HG03064 (cell line): ENCODE measurements at regions not wholly inside any gene's neighbourhood (a gene's known extent, or its start where the extent isn't known, plus 50 kb on each side); places are given as distances from the start of the nearest gene placed in this dataset.

Experiments used
- ATAC-seq: cut with Tn5 transposase; IDR thresholded peaks from one replicate; pipeline ENCODE4 v1.9.1; 2021; ENCODE audit warnings: low read depth; ENCODE audit not compliant: unreplicated experiment

DNA sequence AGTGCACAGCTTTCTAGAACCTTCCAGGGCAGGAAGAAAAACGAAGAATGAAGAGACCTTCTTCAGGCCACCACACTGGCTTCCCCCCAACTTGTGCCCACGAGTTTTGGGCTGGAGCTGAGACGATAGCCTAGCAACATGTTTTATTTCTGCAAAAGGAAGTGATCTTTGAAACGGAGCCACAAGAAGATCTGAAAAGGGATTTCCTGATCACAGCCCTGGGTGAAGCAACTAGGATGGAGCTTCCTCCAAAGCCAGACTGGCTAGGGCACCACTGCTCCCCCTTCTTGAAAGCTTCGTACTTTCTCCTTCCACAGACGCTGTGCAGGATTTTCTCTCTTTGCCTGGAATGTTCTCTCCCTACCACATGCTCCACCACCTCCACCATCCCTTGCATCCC lies 418.3 kb downstream of the MED13L start:
- no peak for ATAC-seq

DNA sequence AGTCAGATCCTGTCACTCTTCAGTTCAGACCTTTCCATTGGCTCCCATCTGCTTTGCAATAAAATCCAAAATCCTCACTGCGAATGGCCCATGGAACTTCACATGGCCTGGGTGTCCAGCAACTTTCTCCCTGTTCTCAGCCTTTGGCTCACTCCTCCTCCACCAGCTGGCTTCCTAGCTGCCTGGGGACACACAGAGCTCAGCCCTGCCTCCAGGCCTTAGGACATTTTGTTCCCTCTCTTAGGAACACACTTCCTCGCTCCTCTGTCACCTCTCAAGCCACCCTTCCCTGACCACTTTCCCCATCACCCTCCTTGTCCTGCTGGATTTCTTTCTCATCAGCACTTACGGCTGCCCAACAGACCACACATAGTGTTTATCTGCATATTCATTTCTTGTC lies 419.6 kb downstream of the MED13L start:
- ATAC-seq: no peak

DNA sequence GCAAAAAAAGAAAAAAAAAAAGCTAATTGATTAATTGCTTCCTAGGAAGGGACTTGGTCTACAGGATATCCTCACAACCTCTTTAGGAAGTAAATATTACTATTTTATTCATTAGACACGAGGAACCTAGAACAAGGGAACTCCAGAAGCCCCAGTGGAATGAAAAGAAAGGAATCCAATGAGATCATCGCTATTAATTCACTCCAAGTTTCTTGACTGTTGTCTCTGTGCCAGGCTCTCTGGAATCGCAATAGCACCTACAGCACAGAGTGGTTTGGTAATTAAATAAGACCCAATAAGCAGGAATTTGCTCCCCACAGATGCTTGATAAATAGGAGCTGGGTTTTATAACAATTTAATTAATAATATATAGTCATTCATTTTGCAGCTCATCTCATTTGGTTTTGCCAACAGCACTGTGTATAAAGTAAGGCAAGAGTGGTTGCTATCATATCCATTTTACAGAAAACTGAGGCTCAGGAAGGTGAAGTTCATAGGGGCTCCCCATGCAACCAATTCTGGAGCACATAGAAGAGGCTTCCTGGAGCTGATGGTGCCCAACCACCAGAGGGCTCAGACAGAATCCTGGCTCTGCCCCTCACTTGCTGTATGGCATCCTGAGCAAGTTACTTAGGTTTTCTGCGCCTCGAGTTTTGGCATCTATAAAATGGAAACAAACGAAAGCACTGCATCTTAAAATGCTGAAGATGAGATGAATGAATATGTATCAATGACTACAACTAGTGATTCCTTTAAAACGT lies 420.2 kb downstream of the MED13L start:
- ATAC-seq: no peak

DNA sequence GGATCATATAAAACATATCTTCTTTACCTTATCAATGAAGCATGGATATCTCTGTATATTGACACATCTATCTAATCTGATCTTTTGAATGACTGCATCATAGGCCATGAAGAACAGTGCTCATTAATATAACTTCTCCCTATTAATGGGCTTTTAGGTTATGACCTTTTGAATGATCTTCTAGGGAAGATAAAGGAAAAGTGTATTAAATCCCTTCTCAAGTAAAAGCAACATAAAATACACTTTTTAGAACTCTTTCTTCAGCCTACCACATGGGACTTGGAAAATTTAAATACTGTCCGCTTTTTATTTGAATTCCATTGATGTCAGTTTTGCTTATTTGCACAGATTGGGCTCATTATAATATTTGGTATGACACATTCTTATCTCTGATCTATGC lies 425.4 kb downstream of the MED13L start:
- ATAC-seq: no peak

DNA sequence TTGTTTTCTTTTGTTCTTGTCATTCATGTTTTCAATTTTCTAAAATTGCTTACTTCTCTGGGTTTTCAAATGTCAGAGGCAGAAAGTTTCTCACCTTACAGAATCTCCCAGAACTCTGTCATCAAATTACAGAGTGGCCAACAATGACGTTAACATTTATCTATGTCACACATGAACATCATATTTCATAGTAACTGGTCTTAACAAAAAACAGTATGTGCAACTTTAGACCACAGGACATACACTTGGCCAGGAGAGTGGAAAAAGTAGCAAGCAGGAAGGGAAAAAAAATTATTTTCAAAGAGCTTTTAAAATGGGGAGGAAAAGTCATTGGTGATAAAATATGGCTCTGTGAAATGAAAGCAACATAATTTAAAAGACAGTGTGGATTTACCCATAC lies 426.5 kb downstream of the MED13L start:
- no peak for ATAC-seq

DNA sequence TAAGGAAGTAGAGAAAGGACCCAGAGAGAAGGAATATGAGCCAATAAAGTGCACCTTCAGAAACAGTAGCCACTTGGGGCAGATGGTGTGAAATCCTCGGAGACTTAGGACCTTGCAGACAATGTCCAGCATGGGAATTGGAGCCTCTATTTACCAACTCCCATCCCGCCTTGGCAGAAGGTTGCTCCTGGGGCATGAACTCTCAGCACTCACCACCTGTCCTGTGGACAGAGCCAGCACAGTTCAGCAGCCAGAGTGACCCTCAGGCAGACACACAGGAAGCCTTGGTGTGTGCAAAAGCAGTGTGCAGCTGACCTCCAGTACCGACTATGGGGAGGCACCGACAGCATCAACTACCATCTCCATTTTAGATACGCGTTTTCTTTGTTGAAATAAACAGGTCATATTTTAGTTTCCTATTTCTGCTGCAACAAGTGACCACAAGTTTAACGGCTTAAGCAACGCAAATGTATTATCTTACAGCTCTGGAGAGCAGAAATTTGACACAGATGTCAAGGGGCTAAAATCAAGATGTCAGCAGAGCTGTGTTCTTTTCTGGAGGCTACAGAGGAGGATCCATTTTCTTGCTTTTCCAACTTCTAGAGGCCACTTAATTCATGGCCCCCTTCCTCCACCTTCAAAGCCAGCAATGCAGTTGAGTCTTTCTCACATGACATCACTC lies 428.1 kb downstream of the MED13L start:
- ATAC-seq: no peak

DNA sequence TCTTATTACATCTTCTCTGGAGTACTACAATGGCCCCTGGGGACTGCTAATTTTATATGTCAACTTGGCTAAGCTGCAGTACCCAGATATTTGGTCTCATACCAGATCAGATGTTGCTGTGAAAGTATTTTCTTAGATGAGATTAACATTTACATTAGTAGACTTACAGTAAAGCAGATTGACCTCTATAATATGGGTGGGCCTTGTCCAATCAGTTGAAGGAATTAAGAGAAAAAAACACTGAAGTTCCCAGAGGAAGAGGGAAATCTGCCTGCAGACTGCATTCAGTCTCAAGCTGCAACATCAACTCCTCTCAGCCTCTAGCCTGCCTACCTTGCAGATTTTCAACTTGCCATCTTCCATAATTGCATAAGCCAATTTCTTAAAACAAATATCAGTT lies 430.1 kb downstream of the MED13L start:
- ATAC-seq: no peak

DNA sequence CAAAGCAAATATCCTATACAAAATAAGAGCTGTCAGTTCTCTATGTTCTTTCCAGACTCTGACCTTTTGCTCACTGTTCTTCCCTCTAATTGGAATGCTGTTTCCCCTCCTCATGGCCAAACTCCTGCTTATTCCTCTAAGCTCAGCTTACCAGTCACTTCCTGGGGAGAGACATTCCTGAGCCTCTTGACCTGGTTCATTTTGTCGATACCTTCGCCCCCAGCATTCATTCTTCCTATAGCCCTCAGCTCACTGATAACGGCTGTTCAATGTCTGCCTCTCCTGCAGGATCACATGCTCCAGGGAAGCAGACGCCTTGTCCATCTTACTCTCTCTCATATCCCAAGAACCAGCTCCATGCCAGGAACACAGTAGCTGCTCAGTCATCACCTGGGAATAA lies 431.0 kb downstream of the MED13L start:
- ATAC-seq: no peak

DNA sequence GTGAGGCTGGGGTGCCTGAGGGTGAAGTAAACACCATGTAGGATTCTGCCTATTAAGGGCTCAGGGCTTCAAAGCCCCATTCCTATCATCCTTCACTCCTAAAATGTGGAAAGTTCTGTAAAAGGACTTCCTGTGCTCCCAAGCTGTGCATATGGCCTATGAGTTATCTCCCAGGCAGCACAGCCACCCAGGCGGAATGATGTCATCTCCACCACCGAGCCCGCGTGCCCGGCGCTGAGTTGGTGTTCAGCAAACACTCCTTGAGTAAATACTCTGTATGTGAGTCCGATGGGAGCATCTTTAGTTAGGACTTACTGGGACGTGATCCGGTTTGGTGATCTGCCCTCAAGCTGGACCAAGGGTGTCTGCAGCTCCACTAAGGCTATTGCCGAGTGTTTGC lies 437.3 kb downstream of the MED13L start:
- ATAC-seq: no peak

DNA sequence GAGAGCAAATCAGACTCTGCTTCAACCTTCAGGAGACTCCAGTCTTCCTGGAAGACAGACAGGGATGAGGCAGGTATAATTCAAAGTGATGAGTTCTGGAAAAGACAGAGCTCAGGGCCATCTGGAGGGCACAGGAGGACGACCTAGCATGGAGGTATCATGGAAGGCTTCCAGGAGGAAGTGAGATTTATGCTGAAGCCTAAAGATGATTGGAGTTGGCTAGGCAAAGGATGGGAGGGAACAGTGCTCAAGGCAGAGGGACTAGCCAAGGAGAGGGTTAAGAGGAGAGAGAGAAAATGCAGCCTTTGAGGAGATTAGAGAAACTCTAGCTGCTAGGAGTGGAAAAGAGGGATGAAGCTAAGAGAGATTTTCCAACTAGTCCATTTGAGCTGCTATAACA lies 438.5 kb downstream of the MED13L start:
- ATAC-seq: no peak

DNA sequence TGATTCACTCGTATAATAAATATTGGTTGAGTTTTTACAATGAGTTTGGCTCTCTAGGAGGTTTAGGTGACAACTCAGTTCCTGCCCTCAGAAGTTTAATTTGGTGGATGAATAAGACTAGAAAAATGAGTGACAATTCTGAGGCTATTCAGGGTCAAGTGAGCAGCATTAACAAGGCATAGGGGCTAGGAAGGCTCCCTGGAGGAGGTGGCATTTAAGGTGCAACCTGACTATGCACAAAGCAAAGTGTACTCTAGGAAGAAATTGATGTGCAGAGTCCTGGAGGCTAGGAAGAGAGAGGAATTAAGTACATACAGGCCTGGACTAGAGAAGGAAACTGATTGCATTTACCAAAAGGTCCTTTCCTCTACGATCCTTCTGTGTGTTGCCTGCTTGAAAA lies 440.3 kb downstream of the MED13L start:
- no peak for ATAC-seq

DNA sequence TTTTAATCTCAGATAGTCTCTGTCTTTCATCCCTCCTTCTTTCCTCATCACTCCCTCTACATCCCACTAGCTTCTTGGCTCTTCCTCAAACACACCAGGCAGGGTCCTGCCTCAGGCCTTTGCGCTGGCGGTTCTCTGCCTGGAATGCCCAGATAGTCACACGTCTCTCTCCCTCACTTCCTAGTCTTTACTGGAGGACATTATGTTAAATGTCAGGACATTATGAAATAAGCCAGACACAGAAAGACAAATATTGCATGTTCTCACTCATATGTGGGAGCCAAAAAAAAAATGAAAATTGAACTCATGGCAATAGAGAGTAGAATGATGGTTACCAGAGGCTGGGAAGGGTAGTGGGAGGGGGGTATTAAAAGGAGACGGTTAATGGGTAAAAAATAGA lies 442.0 kb downstream of the MED13L start:
- no peak for ATAC-seq

DNA sequence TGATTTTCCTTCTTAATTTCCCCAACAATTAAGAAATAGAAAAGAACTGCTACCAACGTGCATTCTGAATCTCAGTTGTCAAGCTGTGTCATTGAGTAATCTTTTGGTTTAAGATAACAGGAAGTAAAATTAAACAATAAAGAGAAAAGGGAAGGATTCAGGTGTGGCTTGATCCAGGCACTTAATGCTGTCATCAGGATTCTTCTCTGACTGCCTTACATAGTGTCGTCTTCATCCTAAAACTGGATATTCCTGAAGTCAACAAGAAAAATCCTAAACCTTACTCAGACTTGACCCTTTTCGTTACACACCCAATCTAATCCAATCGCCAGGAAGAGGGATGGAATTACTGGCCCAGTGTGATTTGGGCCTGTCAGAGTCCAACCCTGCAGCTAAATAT lies 443.8 kb downstream of the MED13L start:
- ATAC-seq: no peak

DNA sequence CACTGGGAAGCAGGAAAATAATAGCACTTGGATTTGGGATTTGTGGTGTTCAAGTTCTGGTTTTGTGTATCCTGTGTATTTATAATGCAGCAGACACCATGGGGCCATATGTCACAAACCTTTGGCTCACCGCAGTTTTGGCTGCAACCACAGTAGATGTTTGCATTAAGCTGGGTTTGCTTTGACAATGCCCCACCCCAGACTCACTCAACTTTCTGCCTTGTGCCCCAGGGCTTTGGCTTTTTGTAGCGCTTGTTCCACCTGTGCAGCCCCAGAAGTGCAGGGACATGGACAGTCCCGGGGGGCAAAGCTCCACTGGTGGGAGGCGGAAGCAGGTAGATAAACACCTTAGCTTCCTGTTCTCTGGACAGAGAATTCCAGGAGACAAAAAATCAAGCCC lies 446.9 kb downstream of the MED13L start:
- no peak for ATAC-seq

DNA sequence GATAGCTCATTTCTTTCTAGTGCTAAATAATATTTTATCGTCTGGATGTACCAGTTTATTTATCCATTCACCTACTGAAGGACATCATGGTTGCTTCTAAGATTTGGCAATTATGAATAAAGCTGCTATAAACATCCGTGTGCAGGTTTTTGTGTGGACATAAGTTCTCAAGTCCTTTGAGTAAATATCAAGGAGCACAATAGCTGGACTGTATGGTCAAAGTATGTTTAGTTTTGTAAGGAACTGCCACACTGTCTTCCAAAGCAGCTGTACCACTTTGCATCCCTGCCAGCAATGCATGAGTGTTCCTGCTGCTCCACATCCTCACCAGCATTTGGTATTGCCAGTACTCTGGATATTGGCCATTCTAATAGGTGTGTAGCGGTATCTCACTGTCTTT lies 447.4 kb downstream of the MED13L start:
- no peak for ATAC-seq

DNA sequence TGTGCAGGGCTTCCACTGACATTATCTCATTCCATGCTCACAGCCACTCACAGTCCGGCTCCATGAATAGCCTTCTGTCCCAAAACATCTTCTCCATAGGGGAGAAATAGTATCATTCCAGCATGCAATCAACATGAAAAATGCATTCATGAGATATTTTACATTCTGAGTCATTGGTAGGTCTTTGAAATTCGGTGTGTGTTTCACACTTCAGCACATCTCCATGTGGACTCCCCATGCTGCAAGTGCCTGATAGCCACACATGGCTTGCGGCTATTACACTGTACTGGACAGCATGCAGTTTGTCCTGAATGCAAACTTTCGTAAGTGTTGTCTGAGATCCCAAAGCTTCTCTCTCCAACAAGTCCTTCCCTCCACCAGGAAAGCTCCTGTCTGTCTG lies 449.3 kb downstream of the MED13L start:
- no peak for ATAC-seq

DNA sequence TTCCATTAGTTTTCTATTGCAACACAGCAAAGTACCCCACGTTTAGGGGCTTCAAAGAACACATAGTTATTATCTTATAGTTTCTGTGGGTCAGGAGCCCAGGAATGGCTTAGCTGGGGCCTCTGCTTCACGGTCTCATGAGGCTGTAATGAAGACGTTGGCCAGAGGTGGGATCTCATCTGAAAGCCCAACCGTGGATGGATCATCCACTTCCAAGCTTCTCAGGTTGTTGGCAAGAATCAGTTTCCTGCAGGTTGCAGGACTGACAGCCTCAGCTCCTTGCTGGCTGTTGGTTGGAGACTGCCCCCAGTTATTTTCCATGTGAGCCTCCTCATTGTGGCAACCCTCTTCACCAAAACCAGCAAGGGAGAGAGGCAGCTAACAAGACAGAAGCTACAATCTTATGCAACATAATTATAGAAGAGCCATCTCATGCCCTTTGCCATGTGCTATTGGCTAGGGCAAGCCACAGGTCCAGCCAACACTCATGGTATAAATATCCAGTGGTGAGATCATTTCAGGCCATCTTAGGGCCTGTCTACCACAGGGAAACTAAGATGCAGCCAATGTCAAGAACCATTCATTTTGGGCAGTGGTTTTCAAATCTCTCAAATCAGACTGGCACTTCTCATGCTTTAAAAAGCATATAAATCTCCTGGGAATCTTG lies 452.4 kb downstream of the MED13L start:
- no peak for ATAC-seq

DNA sequence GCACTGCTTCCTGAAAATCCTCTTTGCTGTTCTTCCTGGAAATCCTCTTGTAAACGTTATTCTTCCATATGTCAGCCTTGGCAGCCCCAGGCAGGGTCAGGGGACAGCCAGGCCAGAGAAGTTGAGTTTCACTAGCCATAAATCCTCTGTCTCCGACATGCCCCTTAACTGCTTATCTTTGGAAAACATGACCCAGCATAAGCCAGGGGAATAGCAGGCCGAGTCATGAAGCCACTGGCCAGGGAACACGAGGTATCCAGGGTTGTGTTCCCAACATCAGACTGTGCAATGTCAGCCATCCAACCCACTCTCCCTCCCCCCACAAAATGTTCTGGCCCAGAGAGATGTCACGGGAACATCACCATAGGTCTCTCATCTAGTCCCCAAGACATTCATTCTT lies 453.9 kb downstream of the MED13L start:
- no peak for ATAC-seq

DNA sequence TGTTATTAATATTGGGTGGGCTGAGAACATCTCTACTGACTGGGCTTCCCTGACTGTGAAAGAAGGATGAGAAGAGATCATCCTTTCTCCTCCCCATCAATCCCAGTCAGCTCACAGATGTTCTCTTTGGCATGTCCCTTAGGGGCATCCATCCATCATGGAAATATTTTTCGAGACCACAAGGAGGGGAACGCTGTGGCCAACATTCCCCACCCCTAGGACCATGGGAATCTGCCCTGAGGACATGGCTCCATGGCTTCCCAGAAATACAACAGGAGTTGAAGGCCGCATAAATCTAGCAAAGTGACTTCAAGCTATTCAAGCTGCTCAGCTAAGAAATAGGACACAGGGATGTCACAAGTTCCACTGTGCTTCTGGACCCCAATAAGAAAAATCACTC lies 456.8 kb downstream of the MED13L start:
- ATAC-seq: no peak

DNA sequence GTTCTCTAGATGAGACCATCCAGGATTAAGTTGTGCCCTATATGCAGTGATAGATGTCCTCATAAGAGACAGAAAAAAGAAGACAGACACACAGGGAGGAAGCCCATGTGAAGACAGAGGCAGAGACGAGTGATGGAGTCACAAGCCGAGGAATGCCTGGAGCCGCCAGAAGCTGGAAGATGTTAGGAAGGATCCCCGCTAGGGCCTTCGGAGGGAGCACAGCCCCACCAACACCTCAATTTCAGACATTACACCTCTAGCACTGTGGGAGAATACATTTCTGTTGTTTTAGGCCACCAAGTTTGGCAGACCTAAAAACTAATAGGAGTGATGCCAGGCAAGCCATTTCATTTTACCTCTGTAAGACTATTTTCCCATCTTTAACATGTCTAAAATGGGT lies 458.5 kb downstream of the MED13L start:
- ATAC-seq: no peak

DNA sequence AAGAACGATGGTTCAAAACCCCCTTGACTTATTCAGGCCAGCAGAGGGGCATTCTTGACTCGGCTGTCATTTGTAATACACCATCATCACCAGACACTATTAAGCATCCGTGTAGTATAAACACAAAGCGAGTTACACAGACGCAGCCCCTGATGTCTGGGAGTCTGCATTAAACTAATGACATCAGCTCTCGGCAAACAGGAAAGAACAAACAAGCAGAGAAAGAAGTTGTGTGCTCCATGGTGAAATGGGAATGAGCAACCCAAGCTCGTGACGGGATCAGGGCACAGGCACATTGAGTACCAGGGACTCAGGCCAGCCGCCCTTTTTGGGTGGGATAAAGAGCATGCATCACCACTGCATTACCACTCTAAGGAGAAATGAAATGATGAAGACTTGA lies 460.1 kb downstream of the MED13L start:
- no peak for ATAC-seq

DNA sequence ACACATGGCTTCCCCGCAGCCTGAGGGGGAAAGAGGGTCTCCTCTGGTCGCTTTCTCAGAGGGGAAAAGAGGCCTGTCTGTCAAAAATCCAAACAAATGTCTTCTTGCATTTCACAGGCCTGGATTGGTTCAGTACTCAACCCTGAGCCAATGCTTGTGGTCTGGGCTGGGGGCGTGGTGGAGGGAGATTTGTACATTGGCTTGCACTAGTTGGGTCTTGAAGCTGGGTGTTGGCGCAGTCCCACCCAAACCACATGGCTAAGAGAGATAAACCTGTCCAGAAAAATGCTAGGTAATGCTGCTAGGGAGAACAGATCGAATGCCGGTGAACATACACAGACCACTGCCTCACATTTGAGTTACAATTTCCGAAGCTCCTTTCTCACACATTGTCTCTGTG lies 461.6 kb downstream of the MED13L start:
- no peak for ATAC-seq
